ENCODE measurements at regions not wholly inside any gene's neighbourhood (a gene's known extent, or its start where the extent isn't known, plus 50 kb on each side); places are given as distances from the start of the nearest gene placed in this dataset.

DNA sequence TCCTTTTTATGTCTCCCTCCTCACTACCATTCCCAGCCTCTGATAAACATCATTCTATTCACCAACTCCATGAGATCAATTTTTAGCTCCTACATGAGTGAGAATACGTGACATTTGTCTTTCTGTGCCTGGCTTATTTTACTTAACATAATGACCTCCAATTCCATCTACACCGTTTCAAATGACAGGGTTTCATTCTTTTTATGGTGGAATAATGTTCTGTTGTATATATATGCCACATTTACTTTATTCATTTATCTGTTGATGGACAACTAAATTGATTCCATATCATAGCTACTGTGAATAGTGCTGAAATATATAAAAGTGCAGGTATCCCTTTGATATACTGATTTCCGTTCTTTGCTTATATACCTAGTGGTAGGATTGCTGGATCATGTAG, 503.9 kb downstream of the SMARCA1 start:
- Histone ChIP-seq H3K27me3 (no peaks in the 10 kb centered on the region), H3K9me3 (no peaks in the 10 kb centered on the region), H3K4me3 (no peak overlapping the region), H3K36me3 (no peaks in the 10 kb centered on the region), H3K4me1 (no peaks in the 10 kb centered on the region), H3K27ac (no peak overlapping the region)
- intact Hi-C loops (cut with DNase I; ENCODE audit: low total_unique reads): no loop called here
- TF ChIP-seq, protein P1, sequence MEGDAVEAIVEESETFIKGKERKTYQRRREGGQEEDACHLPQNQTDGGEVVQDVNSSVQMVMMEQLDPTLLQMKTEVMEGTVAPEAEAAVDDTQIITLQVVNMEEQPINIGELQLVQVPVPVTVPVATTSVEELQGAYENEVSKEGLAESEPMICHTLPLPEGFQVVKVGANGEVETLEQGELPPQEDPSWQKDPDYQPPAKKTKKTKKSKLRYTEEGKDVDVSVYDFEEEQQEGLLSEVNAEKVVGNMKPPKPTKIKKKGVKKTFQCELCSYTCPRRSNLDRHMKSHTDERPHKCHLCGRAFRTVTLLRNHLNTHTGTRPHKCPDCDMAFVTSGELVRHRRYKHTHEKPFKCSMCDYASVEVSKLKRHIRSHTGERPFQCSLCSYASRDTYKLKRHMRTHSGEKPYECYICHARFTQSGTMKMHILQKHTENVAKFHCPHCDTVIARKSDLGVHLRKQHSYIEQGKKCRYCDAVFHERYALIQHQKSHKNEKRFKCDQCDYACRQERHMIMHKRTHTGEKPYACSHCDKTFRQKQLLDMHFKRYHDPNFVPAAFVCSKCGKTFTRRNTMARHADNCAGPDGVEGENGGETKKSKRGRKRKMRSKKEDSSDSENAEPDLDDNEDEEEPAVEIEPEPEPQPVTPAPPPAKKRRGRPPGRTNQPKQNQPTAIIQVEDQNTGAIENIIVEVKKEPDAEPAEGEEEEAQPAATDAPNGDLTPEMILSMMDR (IDR thresholded peaks at IDR 0.05): no peak
- DNase-seq: no peak

DNA sequence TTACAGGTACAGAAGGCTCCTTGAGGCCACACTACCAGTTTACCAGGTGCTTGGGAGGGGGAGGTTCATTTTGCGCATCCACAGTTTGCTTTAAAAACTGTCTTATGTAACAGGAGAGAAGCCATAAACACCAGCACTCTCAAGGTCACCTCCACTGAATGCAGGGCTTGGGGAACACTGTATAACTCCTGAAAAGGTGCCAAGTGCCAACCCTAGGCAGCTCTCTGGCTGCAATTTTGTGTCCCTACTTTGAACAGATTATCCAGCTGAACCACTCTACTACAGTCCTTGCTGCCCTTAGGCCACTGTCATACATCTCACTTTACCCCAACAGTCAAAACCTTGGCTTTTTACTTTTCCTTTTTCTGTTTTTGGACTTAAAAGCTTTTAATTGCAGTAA, 507.9 kb downstream of the SMARCA1 start:
- no peaks in the 10 kb centered on the region for H3K9me3 ChIP-seq
- no peaks in the 10 kb centered on the region for H3K4me1 ChIP-seq
- TF ChIP-seq, protein P1 (IDR thresholded peaks at IDR 0.05): no peak
- no peaks in the 10 kb centered on the region for H3K27me3 ChIP-seq
- no peak overlapping the region for H3K4me3 ChIP-seq
- no peak for DNase-seq
- H3K27ac ChIP-seq: no peak overlapping the region
- intact Hi-C loops (cut with DNase I; ENCODE audit: low total_unique reads): no loop called here
- no peaks in the 10 kb centered on the region for H3K36me3 ChIP-seq

DNA sequence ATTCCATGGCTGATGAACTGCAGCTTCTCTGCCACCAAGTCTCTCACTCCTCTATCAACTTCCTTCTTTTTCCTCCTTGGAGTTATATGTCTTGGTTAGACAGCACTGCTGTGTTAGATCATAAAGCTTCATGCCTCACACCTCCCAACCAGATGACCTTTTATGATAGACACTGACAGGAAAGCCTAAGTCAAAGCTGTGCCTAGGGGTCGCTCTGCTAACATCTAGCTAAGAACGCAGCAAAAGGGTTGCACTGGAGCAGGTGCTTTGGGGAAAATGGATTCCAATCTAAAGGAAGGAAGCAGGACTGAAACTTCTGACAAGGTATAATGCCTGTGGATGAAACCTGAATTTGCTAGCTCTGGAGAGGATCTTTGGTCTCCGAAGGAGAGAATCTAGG, 509.7 kb downstream of the SMARCA1 start:
- H3K4me1 ChIP-seq: no peaks in the 10 kb centered on the region
- no peaks in the 10 kb centered on the region for H3K9me3 ChIP-seq
- intact Hi-C loops (cut with DNase I; ENCODE audit: low total_unique reads): no loop called here
- no peak for DNase-seq
- no peaks in the 10 kb centered on the region for H3K36me3 ChIP-seq
- H3K4me3 ChIP-seq: no peak overlapping the region
- no peaks in the 10 kb centered on the region for H3K27me3 ChIP-seq
- no peak overlapping the region for H3K27ac ChIP-seq
- TF ChIP-seq, protein P1 (IDR thresholded peaks at IDR 0.05): no peak

DNA sequence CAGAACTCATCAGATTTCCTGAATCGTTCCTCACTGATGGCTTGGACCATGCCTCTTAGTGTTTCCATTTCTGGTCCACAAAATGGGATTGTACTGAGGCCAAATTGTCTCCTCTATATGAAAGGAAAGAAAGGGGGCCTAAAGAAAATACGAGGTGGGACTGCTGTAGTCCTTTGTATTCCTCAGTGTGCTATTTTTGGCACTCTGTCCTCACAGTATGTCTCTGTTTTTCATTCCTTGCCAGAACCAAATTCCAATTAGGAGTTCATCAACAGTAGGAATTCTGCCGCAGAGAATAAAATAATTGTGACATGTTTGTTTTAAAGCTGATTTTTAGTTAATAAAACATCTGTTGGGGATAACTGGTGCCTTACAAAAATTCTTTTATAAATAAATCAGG, 515.7 kb downstream of the SMARCA1 start:
- no peak overlapping the region for H3K27ac ChIP-seq
- no peak for DNase-seq

DNA sequence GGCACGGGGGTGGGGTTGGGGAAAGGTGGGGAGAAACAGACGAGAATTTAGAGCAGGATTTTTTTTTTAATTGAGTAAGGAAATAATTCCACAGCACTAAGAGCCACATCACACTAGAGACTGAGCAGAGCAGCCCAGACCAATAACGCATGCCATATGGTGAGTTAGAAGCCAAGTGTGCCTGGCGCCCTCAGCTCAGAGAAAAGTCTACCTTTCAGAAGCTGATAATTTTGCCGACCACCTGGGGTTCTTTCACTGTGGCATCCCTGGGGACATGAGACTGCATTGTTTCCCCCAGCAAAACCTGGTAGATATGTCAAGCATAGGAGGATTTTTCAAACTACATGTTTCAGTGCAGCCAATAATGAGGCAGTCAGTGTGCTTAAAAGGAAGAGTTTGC, 516.8 kb downstream of the SMARCA1 start:
- TF ChIP-seq, protein P1 (IDR thresholded peaks at IDR 0.05): no peak
- H3K27ac ChIP-seq: no peak overlapping the region
- H3K4me1 ChIP-seq: no peaks in the 10 kb centered on the region
- H3K36me3 ChIP-seq: no peaks in the 10 kb centered on the region
- H3K4me3 ChIP-seq: no peak overlapping the region
- no peaks in the 10 kb centered on the region for H3K27me3 ChIP-seq
- H3K9me3 ChIP-seq: no peaks in the 10 kb centered on the region
- intact Hi-C loops (cut with DNase I; ENCODE audit: low total_unique reads): no loop called here
- no peak for DNase-seq

More for the DNA sequence above, 515.7 kb downstream of the SMARCA1 start:
- Histone ChIP-seq H3K27me3 (no peaks in the 10 kb centered on the region), H3K36me3 (no peaks in the 10 kb centered on the region), H3K9me3 (no peaks in the 10 kb centered on the region), H3K4me1 (no peaks in the 10 kb centered on the region), H3K4me3 (no peak overlapping the region)
- TF ChIP-seq, protein P1 (IDR thresholded peaks at IDR 0.05): no peak
- intact Hi-C loops (cut with DNase I; ENCODE audit: low total_unique reads): no loop called here

DNA sequence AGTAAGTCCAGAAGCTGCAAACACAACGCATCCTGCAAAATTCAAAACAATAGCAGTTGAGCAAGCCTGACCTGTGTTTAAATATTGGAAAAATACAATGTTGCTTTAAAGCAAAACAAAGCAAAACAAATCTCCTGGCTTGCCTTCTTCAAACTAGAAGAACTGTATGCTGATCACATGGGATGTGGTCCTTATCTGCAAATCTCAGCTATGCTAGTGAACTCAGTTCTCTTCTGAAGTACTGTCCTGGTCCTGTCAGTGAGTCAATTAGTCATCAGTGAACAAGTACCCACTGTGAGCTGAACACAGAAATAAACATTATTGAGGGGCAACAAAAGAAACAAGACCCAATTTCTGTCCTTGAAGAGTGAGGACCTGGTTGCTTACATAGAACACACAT, 522.5 kb downstream of the SMARCA1 start:
- intact Hi-C loops (cut with DNase I; ENCODE audit: low total_unique reads): no loop called here
- Histone ChIP-seq H3K27ac (no peak overlapping the region), H3K4me3 (no peak overlapping the region)

More for the DNA sequence above, 522.5 kb downstream of the SMARCA1 start:
- no peaks in the 10 kb centered on the region for H3K36me3 ChIP-seq
- no peaks in the 10 kb centered on the region for H3K9me3 ChIP-seq
- H3K27me3 ChIP-seq: no peaks in the 10 kb centered on the region
- no peak for DNase-seq
- H3K4me1 ChIP-seq: no peaks in the 10 kb centered on the region
- TF ChIP-seq, protein P1 (IDR thresholded peaks at IDR 0.05): no peak

All from tibial artery (tissue), 4 donors.